ENCODE measurements at regions not wholly inside any gene's neighbourhood (a gene's known extent, or its start where the extent isn't known, plus 50 kb on each side); places are given as distances from the start of the nearest gene placed in this dataset.

- no peak for DNase-seq
Observed at GRCh38 chr5:17763301-17763700, 129.0 kb downstream of the TAF11L14 start.

GRCh38 chr5:17766031-17766430, 131.8 kb downstream of the TAF11L14 start:
- DNase-seq = no peak

GRCh38 chr5:17769277-17769676, 135.0 kb downstream of the TAF11L14 start:
- no peak for DNase-seq

GRCh38 chr5:17772232-17772631, 138.0 kb downstream of the TAF11L14 start:
- DNase-seq = no peak

GRCh38 chr5:17785774-17786173, 151.5 kb downstream of the TAF11L14 start:
- DNase-seq = no peak

GRCh38 chr5:17788351-17788750, 154.1 kb downstream of the TAF11L14 start:
- no peak for DNase-seq

- DNase-seq = no peak
Observed at GRCh38 chr5:17794201-17794600, 159.9 kb downstream of the TAF11L14 start.

- DNase-seq = no peak
Observed at GRCh38 chr5:17794815-17795214, 160.6 kb downstream of the TAF11L14 start.

GRCh38 chr5:17796142-17796541, 161.9 kb downstream of the TAF11L14 start:
- no peak for DNase-seq

GRCh38 chr5:17796757-17797396, 162.6 kb downstream of the TAF11L14 start:
- no peak for DNase-seq

GRCh38 chr5:17799521-17799920, 165.3 kb downstream of the TAF11L14 start:
- DNase-seq = no peak

- no peak for DNase-seq
Observed at GRCh38 chr5:17801595-17801994, 167.3 kb downstream of the TAF11L14 start.

GRCh38 chr5:17802256-17802655, 168.0 kb downstream of the TAF11L14 start:
- DNase-seq = no peak

GRCh38 chr5:17803971-17804370, 169.7 kb downstream of the TAF11L14 start:
- no peak for DNase-seq

- no peak for DNase-seq
Observed at GRCh38 chr5:17805227-17805825, 171.1 kb downstream of the TAF11L14 start.

- DNase-seq = no peak
Observed at GRCh38 chr5:17806818-17807468, 172.7 kb downstream of the TAF11L14 start.

GRCh38 chr5:17808566-17808965, 174.3 kb downstream of the TAF11L14 start:
- no peak for DNase-seq

GRCh38 chr5:17810734-17811133, 176.5 kb downstream of the TAF11L14 start:
- DNase-seq = no peak

GRCh38 chr5:17813214-17813613, 179.0 kb downstream of the TAF11L14 start:
- DNase-seq = no peak

- no peak for DNase-seq
Observed at GRCh38 chr5:17816505-17816904, 182.2 kb downstream of the TAF11L14 start.

GRCh38 chr5:17816944-17817343, 182.7 kb downstream of the TAF11L14 start:
- no peak for DNase-seq

- DNase-seq = no peak
Observed at GRCh38 chr5:17817990-17818389, 183.7 kb downstream of the TAF11L14 start.

GRCh38 chr5:17819783-17820182, 185.5 kb downstream of the TAF11L14 start:
- no peak for DNase-seq

GRCh38 chr5:17828681-17829080, 194.4 kb downstream of the TAF11L14 start:
- no peak for DNase-seq

Measured in stimulated activated CD4-positive, alpha-beta T cell treated with anti-CD3 and anti-CD28 coated beads, Interleukin-15, amount 100 ng/mL, for 24 hours (primary cell).